ENCODE measurements at regions not wholly inside any gene's neighbourhood (a gene's known extent, or its start where the extent isn't known, plus 50 kb on each side); places are given as distances from the start of the nearest gene placed in this dataset.

- H3K9ac ChIP-seq (replicated peaks; ENCODE audit: extremely low read depth, insufficient read depth, low read length), result no peak overlapping the region
- intact Hi-C loops (cut with micrococcal nuclease) (no loop called here), dilution Hi-C loops (cut with MboI; ENCODE audit: extremely low pct_ligation_motif_present, low sequenced_read_pairs) (no loop called here)
- FAIRE-seq, result no peak
- H3K4me2 ChIP-seq (ENCODE audit: insufficient read depth, low read length), result no peak overlapping the region
- no TSS peak for BruUV-seq (replicated peaks)
- H3K9me3 ChIP-seq (replicated peaks; ENCODE audit: control insufficient read depth, insufficient read depth, low read length), result no peaks in the 10 kb centered on the region
- H3K4me3 ChIP-seq (replicated peaks in 1 of 3; ENCODE audit: insufficient read depth in 1 of 3, low read depth in 1 of 3, low read length in 3 of 3), result no peak overlapping the region
- H2AFZ ChIP-seq (ENCODE audit: low read depth, low read length), result no peak overlapping the region
- H3K9me1 ChIP-seq (replicated peaks; ENCODE audit: control insufficient read depth, extremely low read depth, insufficient read depth, low read length), result no peaks in the 10 kb centered on the region
- H3K27ac ChIP-seq (ENCODE audit: insufficient read depth, low read depth, low read length), result no peak overlapping the region
- TF ChIP-seq JUN (IDR thresholded peaks at IDR 0.05; ENCODE audit: borderline replicate concordance, insufficient read depth, insufficient read length, low read depth) (no peak), POLR2AphosphoS5 (IDR thresholded peaks at IDR 0.05; ENCODE audit: insufficient read depth, low read depth, low read length) (no peak), POLR2A (IDR thresholded peaks at IDR 0.05; ENCODE audit: low read depth, low read length) (no peak), GATA2 (IDR thresholded peaks at IDR 0.05; ENCODE audit: insufficient read depth, insufficient read length, low read depth, low read length) (no peak), MYC (IDR thresholded peaks at IDR 0.05; ENCODE audit: low read depth, low read length) (no peak), FOS (IDR thresholded peaks at IDR 0.05; ENCODE audit: borderline replicate concordance, insufficient read depth, low read length) (no peak), EZH2 (IDR thresholded peaks at IDR 0.05; ENCODE audit: borderline replicate concordance, low read depth, low read length, severe bottlenecking) (no peak), MAX (IDR thresholded peaks at IDR 0.05; ENCODE audit: insufficient read depth, insufficient read length) (no peak), CTCF (IDR thresholded peaks at IDR 0.05; ENCODE audit: extremely low read depth in 1 of 2, insufficient read depth in 1 of 2, low read depth in 1 of 2, low read length in 2 of 2) (no peak)
- no peaks in the 10 kb centered on the region for H3K27me3 ChIP-seq (ENCODE audit: control insufficient read depth in 2 of 2, insufficient read depth in 2 of 2, low read length in 2 of 2)
- no peaks in the 10 kb centered on the region for H3K4me1 ChIP-seq (ENCODE audit: control insufficient read depth, extremely low read depth, insufficient read depth, low read length)
- no peaks in the 10 kb centered on the region for H3K36me3 ChIP-seq (ENCODE audit: control insufficient read depth in 2 of 2, extremely low read depth in 1 of 2, insufficient read depth in 2 of 2, low read length in 2 of 2)
- no peaks in the 10 kb centered on the region for H3K79me2 ChIP-seq (ENCODE audit: control insufficient read depth, insufficient read depth, low read length)
- no peak for DNase-seq (ENCODE audit: low read depth, low spot score)
- ChIA-PET CTCF (no interaction called here), POLR2A (no interaction called here)
- H4K20me1 ChIP-seq (replicated peaks; ENCODE audit: control insufficient read depth, extremely low read depth, insufficient read depth, low read length), result no peaks in the 10 kb centered on the region
Measured at GRCh38 chr11:98587884-98588283, 432.9 kb upstream of the CNTN5 start.

Measured in endothelial cell of umbilical vein (primary cell).